HCT116 (cell line): ENCODE measurements at regions not wholly inside any gene's neighbourhood (a gene's known extent, or its start where the extent isn't known, plus 50 kb on each side); places are given as distances from the start of the nearest gene placed in this dataset.
A peak's percentile ranks its signal among the peaks of the same experiment; 100 is the strongest.

ENCODE experiments used
- ATAC-seq: fragments of 200-7000 bp; cut with Tn5 transposase; 2 replicates; pipeline ENCODE4 v1.9.1; 2020; ENCODE audit warnings: mild to moderate bottlenecking, moderate library complexity
- BruUV-seq: library from RNA; stranded (reverse); fragments of 400-500 nt; replicated peaks from 2 replicates; lab custom pipeline; 2021; lab: Mats Ljungman, UMichigan
- CTCF ChIA-PET: fragments of 300-600 bp; sonication (Branson Sonifier 250); formaldehyde crosslinking; loops from one replicate; lab custom pipeline; 2021; ENCODE audit warnings: antibody characterized with exemption; lab: Charles Lee
- POLR2A ChIA-PET: fragments of 300-600, 350-600 bp; sonication (Branson Sonifier 250); formaldehyde crosslinking; loops from one replicate; lab custom pipeline; 2021; ENCODE audit warnings: antibody characterized with exemption; lab: Charles Lee
- RAD21 ChIA-PET, 2 experiments: fragments of 300-600 bp; sonication (Branson Sonifier 250); formaldehyde crosslinking; loops; one replicate each; lab custom pipeline; 2023; ENCODE audit warnings: low total read pairs in 2 of 2; ENCODE audit not compliant: uncharacterized antibody in 2 of 2, unreplicated experiment in 2 of 2, low non-redundant PET in 1 of 2; lab: Charles Lee
- DNase-seq: peaks from one replicate; pipeline ENCODE4 v3.0.0-alpha.2; 2010; ENCODE audit warnings: low read depth, low spot score
- H2AFZ ChIP-seq: fragments of 200-600 bp; shearing (Covaris generic), sonication (generic); 2 replicates; pipeline ENCODE4 v1.6.1; 2017; ENCODE audit warnings: low read depth, mixed run types, mixed read lengths, antibody characterized with exemption, low read length; ENCODE audit not compliant: poor library complexity, severe bottlenecking
- H3K27ac ChIP-seq: 2 replicates; pipeline ENCODE4 v1.5.1; 2012; ENCODE audit warnings: low read depth, low read length
- H3K27me3 ChIP-seq: fragments of 200-600 bp; sonication (generic); 2 replicates; pipeline ENCODE4 v1.6.1; 2016; ENCODE audit warnings: mixed run types, low read length, mixed read lengths; ENCODE audit not compliant: insufficient read depth
- H3K36me3 ChIP-seq, 2 experiments: fragments of 200-500 bp in 1 of 2; fragments of 200-600 bp in 1 of 2; sonication (Bioruptor generic) in 1 of 2; sonication (generic) in 1 of 2; 2 replicates each; pipeline versions ENCODE4 v1.5.1 to v1.6.1; 2014 to 2016; ENCODE audit warnings: low read length in 2 of 2, inconsistent platforms in 1 of 2, mixed read lengths in 1 of 2, mixed run types in 1 of 2; ENCODE audit not compliant: insufficient read depth in 2 of 2, control insufficient read depth in 1 of 2
- H3K4me1 ChIP-seq, 2 experiments: fragments of 200-600 bp in 1 of 2; sonication (generic) in 1 of 2; 2 replicates each; pipeline versions ENCODE4 v1.5.1 to v1.6.1; 2012 to 2017; ENCODE audit warnings: low read length in 2 of 2, inconsistent platforms in 1 of 2, mild to moderate bottlenecking in 1 of 2, mixed read lengths in 1 of 2, mixed run types in 1 of 2, moderate library complexity in 1 of 2; ENCODE audit not compliant: insufficient read depth in 2 of 2, control insufficient read depth in 1 of 2
- H3K4me2 ChIP-seq: fragments of 200-600 bp; sonication (generic); 2 replicates; pipeline ENCODE4 v1.6.1; 2017; ENCODE audit warnings: mixed run types, low read length, mixed read lengths
- H3K4me3 ChIP-seq, 2 experiments: fragments of 200-600 bp in 1 of 2; sonication (generic) in 1 of 2; replicated peaks in 1 of 2; 2 replicates each; pipeline ENCODE4 v1.5.1; 2011 to 2016; ENCODE audit warnings: low read length in 2 of 2, control low read depth in 1 of 2, low read depth in 1 of 2, mild to moderate bottlenecking in 1 of 2, mixed read lengths in 1 of 2, mixed run types in 1 of 2
- H3K79me2 ChIP-seq: fragments of 200-600 bp; sonication (generic); 2 replicates; pipeline ENCODE4 v1.6.1; 2017; ENCODE audit warnings: mild to moderate bottlenecking, mixed run types, low read length, moderate library complexity, mixed read lengths; ENCODE audit not compliant: insufficient read depth
- H3K9ac ChIP-seq: fragments of 200-600 bp; sonication (generic); 2 replicates; pipeline ENCODE4 v1.6.1; 2016; ENCODE audit warnings: low read length, mixed read lengths
- H3K9me2 ChIP-seq: fragments of 200-600 bp; sonication (generic), shearing (Covaris generic); 2 replicates; pipeline ENCODE4 v1.6.1; 2017; ENCODE audit warnings: mixed run types, mild to moderate bottlenecking, moderate library complexity; ENCODE audit not compliant: insufficient read depth
- H3K9me3 ChIP-seq, 2 experiments: fragments of 200-500 bp in 1 of 2; fragments of 200-600 bp in 1 of 2; sonication (Bioruptor generic) in 1 of 2; sonication (generic) in 1 of 2; 2 replicates each; pipeline ENCODE4 v1.6.1; 2014 to 2017; ENCODE audit warnings: low read length in 2 of 2, mixed read lengths in 2 of 2, inconsistent platforms in 1 of 2, low read depth in 1 of 2, mild to moderate bottlenecking in 1 of 2, mixed run types in 1 of 2, moderate library complexity in 1 of 2; ENCODE audit not compliant: control insufficient read depth in 1 of 2, insufficient read depth in 1 of 2
- H4K20me1 ChIP-seq: fragments of 200-600 bp; sonication (generic), shearing (Covaris generic); 2 replicates; pipeline ENCODE4 v1.6.1; 2017; ENCODE audit warnings: mixed run types, mild to moderate bottlenecking, moderate library complexity; ENCODE audit not compliant: insufficient read depth
- CBX3 ChIP-seq: IDR thresholded peaks from 2 replicates; pipeline ENCODE4 v1.6.1; 2012; ENCODE audit warnings: low read depth
- EGR1 ChIP-seq: IDR thresholded peaks from 2 replicates; pipeline ENCODE4 v1.6.1; 2012; ENCODE audit warnings: low read depth
- ELF1 ChIP-seq: IDR thresholded peaks from 2 replicates; pipeline ENCODE4 v1.6.1; 2012; ENCODE audit warnings: low read depth, borderline replicate concordance
- FOSL1 ChIP-seq: IDR thresholded peaks from 2 replicates; pipeline ENCODE4 v1.6.1; 2012; ENCODE audit warnings: low read depth
- TCF7L2 ChIP-seq: IDR thresholded peaks from 2 replicates; pipeline ENCODE4 v1.7.0; 2011; ENCODE audit warnings: borderline replicate concordance, inconsistent platforms; ENCODE audit not compliant: insufficient read depth, insufficient read length; ENCODE audit errors: extremely low read depth
- YY1 ChIP-seq: IDR thresholded peaks from 2 replicates; pipeline ENCODE4 v1.6.1; 2011; ENCODE audit warnings: low read length, low read depth, moderate library complexity, mild to moderate bottlenecking; ENCODE audit not compliant: insufficient replicate concordance; ENCODE audit errors: extremely low read depth
- ZNF274 ChIP-seq: fragments of 200-500 bp; sonication (Bioruptor generic); IDR thresholded peaks from 2 replicates; pipeline ENCODE4 v1.6.1; 2014; ENCODE audit warnings: mild to moderate bottlenecking, low read depth, low read length, inconsistent platforms
- intact Hi-C: fragments of 100-400 bp; cut with micrococcal nuclease; formaldehyde crosslinking; loops from 2 replicates; pipeline ENCODE4 v1.10.0; 2022
- TF ChIP-seq, protein P1 (sequence below): IDR thresholded peaks from 2 replicates; pipeline ENCODE4 v1.6.1; 2011; ENCODE audit warnings: mild to moderate bottlenecking, low read length, moderate library complexity; ENCODE audit not compliant: insufficient replicate concordance; ENCODE audit errors: extremely low read depth
- TF ChIP-seq, protein P2 (sequence below): IDR thresholded peaks from 2 replicates; pipeline ENCODE4 v1.6.1; 2012; ENCODE audit warnings: low read depth
- TF ChIP-seq, protein P3 (sequence below), 3 experiments: fragments of 200-600 bp in 1 of 3; sonication (generic) in 1 of 3; IDR thresholded peaks in 2 of 3; conservative IDR thresholded peaks in 1 of 3; 2 replicates each; pipeline ENCODE4 v1.5.1; 2012 to 2017; ENCODE audit warnings: low read depth in 2 of 3, low read length in 2 of 3, antibody characterized with exemption in 1 of 3, borderline replicate concordance in 1 of 3, control low read depth in 1 of 3, mild to moderate bottlenecking in 1 of 3, mixed read lengths in 1 of 3, mixed run types in 1 of 3, moderate library complexity in 1 of 3; ENCODE audit not compliant: insufficient read depth in 1 of 3
- TF ChIP-seq, protein P4 (sequence below): IDR thresholded peaks from 2 replicates; pipeline ENCODE4 v1.6.1; 2012

DNA sequence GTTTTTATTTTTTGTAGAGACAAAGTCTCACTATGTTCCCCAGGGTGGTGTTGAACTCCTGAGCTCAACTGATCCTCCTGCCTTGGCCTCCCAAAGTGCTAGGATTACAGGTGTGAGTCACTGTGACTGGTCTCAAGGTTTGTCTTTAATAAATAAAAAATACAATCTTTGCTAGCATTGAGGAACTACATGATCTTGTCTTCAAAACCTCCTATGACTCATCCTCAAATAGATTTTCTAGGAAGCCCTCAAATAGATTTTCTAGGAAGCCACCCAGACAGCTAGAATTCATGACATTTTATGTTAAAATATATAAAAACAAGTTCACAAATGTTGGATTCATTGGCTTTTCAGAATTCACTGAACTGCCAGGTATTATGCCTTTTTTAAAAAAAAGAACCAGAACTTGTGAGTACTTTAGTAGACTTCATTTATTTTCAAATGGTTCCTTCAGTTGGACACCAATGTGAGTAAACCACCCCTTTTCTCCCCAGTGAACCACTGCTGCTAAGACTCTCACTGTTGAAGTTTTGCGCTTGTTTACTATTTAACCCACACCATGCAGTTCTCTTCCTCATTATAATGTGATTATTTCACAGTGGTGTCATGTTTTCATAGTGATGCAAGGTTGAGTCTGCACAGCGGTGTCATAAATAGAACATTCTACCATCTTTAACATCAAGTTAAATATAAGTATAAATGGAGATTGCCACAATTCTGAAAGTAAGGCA lies 303.9 kb downstream of the CASP12 start:
- no peak for DNase-seq
- intact Hi-C loops = no loop called here
- no peaks in the 10 kb centered on the region for H4K20me1 ChIP-seq
- no peak overlapping the region for H3K4me2 ChIP-seq
- H3K9me3 ChIP-seq = no peaks in the 10 kb centered on the region
- POLR2A ChIA-PET = no interaction called here
- BruUV-seq = no TSS peak
- RAD21 ChIA-PET = no interaction called here
- no peak overlapping the region for H3K4me3 ChIP-seq
- no peaks in the 10 kb centered on the region for H3K79me2 ChIP-seq
- no peaks in the 10 kb centered on the region for H3K9me2 ChIP-seq
- no peak overlapping the region for H3K9ac ChIP-seq
- no peaks in the 10 kb centered on the region for H3K36me3 ChIP-seq
- CTCF ChIA-PET = no interaction called here
- no peak for ATAC-seq
- H2AFZ ChIP-seq = no peak overlapping the region
- no peaks in the 10 kb centered on the region for H3K4me1 ChIP-seq
- no peak overlapping the region for H3K27ac ChIP-seq
- H3K27me3 ChIP-seq = no peaks in the 10 kb centered on the region
- TF ChIP-seq, protein P1, sequence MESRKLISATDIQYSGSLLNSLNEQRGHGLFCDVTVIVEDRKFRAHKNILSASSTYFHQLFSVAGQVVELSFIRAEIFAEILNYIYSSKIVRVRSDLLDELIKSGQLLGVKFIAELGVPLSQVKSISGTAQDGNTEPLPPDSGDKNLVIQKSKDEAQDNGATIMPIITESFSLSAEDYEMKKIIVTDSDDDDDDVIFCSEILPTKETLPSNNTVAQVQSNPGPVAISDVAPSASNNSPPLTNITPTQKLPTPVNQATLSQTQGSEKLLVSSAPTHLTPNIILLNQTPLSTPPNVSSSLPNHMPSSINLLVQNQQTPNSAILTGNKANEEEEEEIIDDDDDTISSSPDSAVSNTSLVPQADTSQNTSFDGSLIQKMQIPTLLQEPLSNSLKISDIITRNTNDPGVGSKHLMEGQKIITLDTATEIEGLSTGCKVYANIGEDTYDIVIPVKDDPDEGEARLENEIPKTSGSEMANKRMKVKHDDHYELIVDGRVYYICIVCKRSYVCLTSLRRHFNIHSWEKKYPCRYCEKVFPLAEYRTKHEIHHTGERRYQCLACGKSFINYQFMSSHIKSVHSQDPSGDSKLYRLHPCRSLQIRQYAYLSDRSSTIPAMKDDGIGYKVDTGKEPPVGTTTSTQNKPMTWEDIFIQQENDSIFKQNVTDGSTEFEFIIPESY = no peak
- TF ChIP-seq ZNF274 = no peak
- TF ChIP-seq FOSL1 = peak; percentile 7; the same call in 1 of the 2 replicates
- TF ChIP-seq EGR1 = no peak
- no peak for TF ChIP-seq TCF7L2
- TF ChIP-seq, all 23 proteins: peak for 1

DNA sequence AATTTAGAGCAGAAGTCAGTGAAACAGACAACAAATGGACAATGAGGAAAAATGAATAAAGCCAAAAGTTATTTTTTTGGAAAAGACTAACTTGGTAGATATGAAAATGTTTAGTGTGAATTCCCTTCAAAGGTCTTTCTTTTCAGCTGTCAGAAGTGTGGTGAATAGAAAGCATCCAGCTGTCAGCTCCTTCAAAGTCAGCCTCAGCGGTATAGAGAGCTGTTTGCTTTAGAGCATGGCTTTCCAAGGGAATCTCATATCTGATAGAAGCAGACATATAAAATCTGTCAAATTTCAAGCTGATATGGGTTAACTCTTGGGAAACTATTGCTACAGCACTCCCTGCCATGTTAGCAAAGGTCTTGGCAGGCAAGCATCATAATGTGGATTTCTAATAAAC lies 309.3 kb downstream of the CASP12 start:
- no peak for DNase-seq
- Histone ChIP-seq H4K20me1 (no peaks in the 10 kb centered on the region), H2AFZ (no peak overlapping the region), H3K27me3 (no peaks in the 10 kb centered on the region), H3K9me2 (no peaks in the 10 kb centered on the region), H3K4me3 (no peak overlapping the region), H3K79me2 (no peaks in the 10 kb centered on the region), H3K4me1 (no peaks in the 10 kb centered on the region), H3K36me3 (no peaks in the 10 kb centered on the region), H3K9ac (no peak overlapping the region), H3K9me3 (no peaks in the 10 kb centered on the region), H3K27ac (no peak overlapping the region), H3K4me2 (no peak overlapping the region)
- RAD21 ChIA-PET = no interaction called here
- BruUV-seq = no TSS peak
- intact Hi-C loops = no loop called here
- ATAC-seq = no peak
- CTCF ChIA-PET = no interaction called here
- POLR2A ChIA-PET = no interaction called here
- TF ChIP-seq, protein P2, sequence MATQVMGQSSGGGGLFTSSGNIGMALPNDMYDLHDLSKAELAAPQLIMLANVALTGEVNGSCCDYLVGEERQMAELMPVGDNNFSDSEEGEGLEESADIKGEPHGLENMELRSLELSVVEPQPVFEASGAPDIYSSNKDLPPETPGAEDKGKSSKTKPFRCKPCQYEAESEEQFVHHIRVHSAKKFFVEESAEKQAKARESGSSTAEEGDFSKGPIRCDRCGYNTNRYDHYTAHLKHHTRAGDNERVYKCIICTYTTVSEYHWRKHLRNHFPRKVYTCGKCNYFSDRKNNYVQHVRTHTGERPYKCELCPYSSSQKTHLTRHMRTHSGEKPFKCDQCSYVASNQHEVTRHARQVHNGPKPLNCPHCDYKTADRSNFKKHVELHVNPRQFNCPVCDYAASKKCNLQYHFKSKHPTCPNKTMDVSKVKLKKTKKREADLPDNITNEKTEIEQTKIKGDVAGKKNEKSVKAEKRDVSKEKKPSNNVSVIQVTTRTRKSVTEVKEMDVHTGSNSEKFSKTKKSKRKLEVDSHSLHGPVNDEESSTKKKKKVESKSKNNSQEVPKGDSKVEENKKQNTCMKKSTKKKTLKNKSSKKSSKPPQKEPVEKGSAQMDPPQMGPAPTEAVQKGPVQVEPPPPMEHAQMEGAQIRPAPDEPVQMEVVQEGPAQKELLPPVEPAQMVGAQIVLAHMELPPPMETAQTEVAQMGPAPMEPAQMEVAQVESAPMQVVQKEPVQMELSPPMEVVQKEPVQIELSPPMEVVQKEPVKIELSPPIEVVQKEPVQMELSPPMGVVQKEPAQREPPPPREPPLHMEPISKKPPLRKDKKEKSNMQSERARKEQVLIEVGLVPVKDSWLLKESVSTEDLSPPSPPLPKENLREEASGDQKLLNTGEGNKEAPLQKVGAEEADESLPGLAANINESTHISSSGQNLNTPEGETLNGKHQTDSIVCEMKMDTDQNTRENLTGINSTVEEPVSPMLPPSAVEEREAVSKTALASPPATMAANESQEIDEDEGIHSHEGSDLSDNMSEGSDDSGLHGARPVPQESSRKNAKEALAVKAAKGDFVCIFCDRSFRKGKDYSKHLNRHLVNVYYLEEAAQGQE = no peak
- TF ChIP-seq, protein P3, sequence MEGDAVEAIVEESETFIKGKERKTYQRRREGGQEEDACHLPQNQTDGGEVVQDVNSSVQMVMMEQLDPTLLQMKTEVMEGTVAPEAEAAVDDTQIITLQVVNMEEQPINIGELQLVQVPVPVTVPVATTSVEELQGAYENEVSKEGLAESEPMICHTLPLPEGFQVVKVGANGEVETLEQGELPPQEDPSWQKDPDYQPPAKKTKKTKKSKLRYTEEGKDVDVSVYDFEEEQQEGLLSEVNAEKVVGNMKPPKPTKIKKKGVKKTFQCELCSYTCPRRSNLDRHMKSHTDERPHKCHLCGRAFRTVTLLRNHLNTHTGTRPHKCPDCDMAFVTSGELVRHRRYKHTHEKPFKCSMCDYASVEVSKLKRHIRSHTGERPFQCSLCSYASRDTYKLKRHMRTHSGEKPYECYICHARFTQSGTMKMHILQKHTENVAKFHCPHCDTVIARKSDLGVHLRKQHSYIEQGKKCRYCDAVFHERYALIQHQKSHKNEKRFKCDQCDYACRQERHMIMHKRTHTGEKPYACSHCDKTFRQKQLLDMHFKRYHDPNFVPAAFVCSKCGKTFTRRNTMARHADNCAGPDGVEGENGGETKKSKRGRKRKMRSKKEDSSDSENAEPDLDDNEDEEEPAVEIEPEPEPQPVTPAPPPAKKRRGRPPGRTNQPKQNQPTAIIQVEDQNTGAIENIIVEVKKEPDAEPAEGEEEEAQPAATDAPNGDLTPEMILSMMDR (IDR thresholded peaks at IDR 0.05 in 2 of 3, conservative IDR thresholded peaks at IDR 0.05 in 1 of 3; ENCODE audit: borderline replicate concordance in 1 of 3, insufficient read depth in 1 of 3, low read depth in 2 of 3, low read length in 2 of 3) = no peak
- no peak for TF ChIP-seq CBX3
- no peak for TF ChIP-seq ZNF274
- TF ChIP-seq YY1 = no peak
- no peak for TF ChIP-seq ELF1
- TF ChIP-seq, protein P4, sequence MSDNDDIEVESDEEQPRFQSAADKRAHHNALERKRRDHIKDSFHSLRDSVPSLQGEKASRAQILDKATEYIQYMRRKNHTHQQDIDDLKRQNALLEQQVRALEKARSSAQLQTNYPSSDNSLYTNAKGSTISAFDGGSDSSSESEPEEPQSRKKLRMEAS = no peak
